ENCODE measurements at regions not wholly inside any gene's neighbourhood (a gene's known extent, or its start where the extent isn't known, plus 50 kb on each side); places are given as distances from the start of the nearest gene placed in this dataset.

DNA sequence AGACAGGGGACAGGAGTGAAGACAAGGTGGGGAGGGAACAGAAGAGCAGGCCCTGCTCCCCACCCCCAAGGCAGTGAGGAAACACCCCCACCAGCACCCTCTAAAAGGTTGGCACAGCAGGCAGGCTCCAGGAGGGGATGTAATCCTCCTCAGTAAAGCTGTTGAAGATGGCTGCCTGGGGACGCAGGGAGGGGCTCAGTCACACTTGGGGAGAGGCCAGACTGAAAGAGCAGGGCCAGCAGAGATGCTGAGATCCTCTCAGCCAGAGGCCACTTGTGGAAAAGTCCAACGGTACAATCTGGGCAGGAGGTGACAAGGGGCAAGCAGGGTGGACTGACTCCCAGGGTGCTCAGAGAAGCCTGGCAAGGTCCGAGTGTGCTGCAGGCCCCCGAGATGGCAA is 154.8 kb upstream of the ID2 start:
- Histone ChIP-seq H3K27ac (ENCODE audit: low read depth, low read length, severe bottlenecking) (no peak overlapping the region), H3K36me3 (ENCODE audit: control insufficient read depth, insufficient read depth, low read length) (no peaks in the 10 kb centered on the region), H3K4me1 (ENCODE audit: control insufficient read depth, insufficient read depth, low read length, poor library complexity, severe bottlenecking) (peaks cover 10% of the 10 kb centered on the region), H3K4me3 (ENCODE audit: extremely low read depth, insufficient read depth, low read length, poor library complexity, severe bottlenecking) (no peak overlapping the region), H3K9me3 (ENCODE audit: control insufficient read depth, low read length) (peaks cover 8% of the 10 kb centered on the region)
- WGBS, 2 experiments (ENCODE audit: insufficient coverage in 2 of 2) = 91 to 94% methylated on average over 4 of the region's 4 CpGs

DNA sequence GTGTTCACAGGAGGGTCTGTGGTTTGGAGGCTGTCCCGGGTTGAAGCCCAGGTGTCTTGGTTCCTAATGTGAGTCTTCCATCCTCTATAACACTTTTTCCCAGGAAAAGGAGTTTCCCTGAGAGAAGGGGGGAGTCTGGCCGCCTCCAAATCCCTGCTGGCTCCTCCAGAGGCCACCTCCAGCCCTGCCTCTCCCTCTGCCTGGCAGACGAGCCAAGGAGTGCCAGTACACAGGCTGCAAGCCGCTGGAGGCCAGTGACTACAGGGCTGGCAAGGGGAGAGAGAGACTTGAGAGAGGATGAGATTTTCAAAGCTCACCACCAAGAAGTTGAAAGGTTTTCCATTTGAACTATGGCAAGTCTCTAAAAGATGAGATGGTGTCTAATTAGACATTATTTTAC is 154.2 kb upstream of the ID2 start:
- Histone ChIP-seq H3K9me3 (ENCODE audit: control insufficient read depth, low read length) (peaks cover 12% of the 10 kb centered on the region), H3K4me1 (ENCODE audit: control insufficient read depth, insufficient read depth, low read length, poor library complexity, severe bottlenecking) (peaks cover 10% of the 10 kb centered on the region), H3K4me3 (ENCODE audit: extremely low read depth, insufficient read depth, low read length, poor library complexity, severe bottlenecking) (no peak overlapping the region), H3K27ac (ENCODE audit: low read depth, low read length, severe bottlenecking) (no peak overlapping the region), H3K36me3 (ENCODE audit: control insufficient read depth, insufficient read depth, low read length) (no peaks in the 10 kb centered on the region)
- WGBS, 2 experiments (ENCODE audit: insufficient coverage in 2 of 2) = no CpG with 5 or more reads among the region's 4 CpGs

DNA sequence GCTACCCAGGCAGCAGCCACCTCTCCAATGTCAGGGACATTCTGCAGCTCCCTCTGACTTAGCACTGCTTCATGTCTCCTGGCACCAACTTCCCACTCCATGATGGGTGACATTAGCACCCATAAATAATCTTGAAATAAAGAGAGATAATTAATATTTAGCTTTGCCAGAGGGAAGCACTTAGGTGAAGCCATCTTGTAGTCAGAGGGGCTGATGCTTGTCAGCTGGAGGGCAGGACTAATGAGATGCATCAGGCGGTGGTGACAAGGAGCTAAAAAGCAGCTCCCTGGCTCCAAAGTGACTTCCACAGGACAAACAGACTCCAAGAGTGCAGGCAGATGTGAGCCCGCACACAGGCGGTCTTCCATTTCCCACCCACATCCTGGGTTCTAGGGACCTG is 153.0 kb upstream of the ID2 start:
- Histone ChIP-seq H3K36me3 (ENCODE audit: control insufficient read depth, insufficient read depth, low read length) (no peaks in the 10 kb centered on the region), H3K9me3 (ENCODE audit: control insufficient read depth, low read length) (peaks cover 12% of the 10 kb centered on the region), H3K27ac (ENCODE audit: low read depth, low read length, severe bottlenecking) (no peak overlapping the region), H3K4me3 (ENCODE audit: extremely low read depth, insufficient read depth, low read length, poor library complexity, severe bottlenecking) (no peak overlapping the region), H3K4me1 (ENCODE audit: control insufficient read depth, insufficient read depth, low read length, poor library complexity, severe bottlenecking) (peaks cover 10% of the 10 kb centered on the region)
- WGBS, 2 experiments (ENCODE audit: insufficient coverage in 2 of 2) = 84 to 96% methylated on average over 2 to 3 of the region's 3 CpGs

DNA sequence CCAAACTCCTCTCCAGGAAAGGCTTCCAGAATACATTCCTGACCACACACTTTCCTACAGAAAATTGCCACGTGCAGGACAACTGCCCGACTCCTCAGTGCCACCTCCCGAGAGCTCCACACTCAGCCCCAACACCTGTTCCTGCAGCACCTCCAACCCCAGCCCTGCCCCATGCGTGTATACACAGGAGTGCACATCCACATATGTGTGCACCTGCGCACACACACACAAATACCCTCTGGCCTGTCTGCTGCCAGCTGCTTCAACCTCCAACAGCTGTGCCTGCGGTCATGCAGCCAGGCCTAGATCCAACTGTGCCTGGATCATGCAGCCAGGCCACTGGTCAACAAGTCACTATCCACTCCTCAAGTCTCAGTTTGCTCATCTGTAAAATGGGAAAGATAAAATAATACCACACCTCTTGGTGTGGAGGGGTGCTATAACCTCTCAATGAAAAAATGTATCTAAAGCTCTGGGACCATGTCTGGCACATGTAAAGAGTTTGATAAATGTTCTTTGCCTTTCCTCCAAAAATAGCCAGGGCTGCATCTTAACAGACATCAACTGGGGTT is 152.1 kb upstream of the ID2 start:
- Histone ChIP-seq H3K4me1 (ENCODE audit: control insufficient read depth, insufficient read depth, low read length, poor library complexity, severe bottlenecking) (peaks cover 11% of the 10 kb centered on the region), H3K9me3 (ENCODE audit: control insufficient read depth, low read length) (peaks cover 12% of the 10 kb centered on the region), H3K4me3 (ENCODE audit: extremely low read depth, insufficient read depth, low read length, poor library complexity, severe bottlenecking) (no peak overlapping the region), H3K27ac (ENCODE audit: low read depth, low read length, severe bottlenecking) (no peak overlapping the region), H3K36me3 (ENCODE audit: control insufficient read depth, insufficient read depth, low read length) (no peaks in the 10 kb centered on the region)
- 92 to 94% methylated on average over 5 of the region's 6 CpGs for WGBS, 2 experiments (ENCODE audit: insufficient coverage in 2 of 2)

DNA sequence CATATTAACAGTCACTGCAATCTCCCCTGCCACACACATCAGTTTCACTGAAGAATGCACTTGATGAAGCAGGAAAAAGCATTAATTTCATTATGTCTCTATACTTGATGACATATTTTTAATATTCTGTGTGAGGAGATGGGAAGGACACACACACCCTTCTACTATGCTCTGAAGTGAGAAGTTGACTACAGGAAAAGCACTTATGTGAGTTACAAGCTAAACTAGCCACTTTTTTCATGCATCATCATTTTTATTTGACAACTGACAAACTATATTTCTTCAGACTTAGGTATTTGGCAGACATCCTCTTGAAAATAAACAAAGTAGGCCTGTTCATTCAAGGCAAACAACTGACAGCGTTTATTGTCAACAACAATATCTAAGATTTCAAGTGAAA is 150.4 kb upstream of the ID2 start:
- Histone ChIP-seq H3K4me3 (ENCODE audit: extremely low read depth, insufficient read depth, low read length, poor library complexity, severe bottlenecking) (no peak overlapping the region), H3K4me1 (ENCODE audit: control insufficient read depth, insufficient read depth, low read length, poor library complexity, severe bottlenecking) (peaks cover 18% of the 10 kb centered on the region), H3K9me3 (ENCODE audit: control insufficient read depth, low read length) (peaks cover 12% of the 10 kb centered on the region), H3K27ac (ENCODE audit: low read depth, low read length, severe bottlenecking) (no peak overlapping the region), H3K36me3 (ENCODE audit: control insufficient read depth, insufficient read depth, low read length) (no peaks in the 10 kb centered on the region)
- no CpG with 5 or more reads among the region's 1 CpG for WGBS, 2 experiments (ENCODE audit: insufficient coverage in 2 of 2)

DNA sequence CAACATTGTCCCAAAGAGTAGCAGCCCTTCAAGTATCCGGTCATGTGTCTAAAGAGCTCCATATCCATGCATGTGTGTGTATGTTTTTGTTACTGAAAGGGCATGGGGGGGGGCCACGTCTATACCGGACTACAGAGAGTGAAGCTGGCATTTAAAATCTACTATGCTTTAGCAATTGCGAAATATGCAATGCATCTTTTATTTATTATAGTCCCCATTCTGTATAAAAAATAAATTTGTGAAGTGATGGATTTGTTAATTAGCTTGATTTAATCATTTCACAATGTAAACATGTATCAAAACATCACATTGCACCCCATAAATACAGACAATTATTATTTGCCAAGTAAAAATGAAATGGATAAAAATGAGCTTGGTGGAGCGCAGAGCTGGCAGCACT is 149.4 kb upstream of the ID2 start:
- 93% methylated on average over 3 of the region's 5 CpGs; no CpG with 5 or more reads in 1 of the 2 experiments for WGBS, 2 experiments (ENCODE audit: insufficient coverage in 2 of 2)
- H3K27ac ChIP-seq (ENCODE audit: low read depth, low read length, severe bottlenecking) = no peak overlapping the region
- H3K36me3 ChIP-seq (ENCODE audit: control insufficient read depth, insufficient read depth, low read length) = no peaks in the 10 kb centered on the region
- H3K4me1 ChIP-seq (ENCODE audit: control insufficient read depth, insufficient read depth, low read length, poor library complexity, severe bottlenecking) = peaks cover 24% of the 10 kb centered on the region
- peaks cover 12% of the 10 kb centered on the region for H3K9me3 ChIP-seq (ENCODE audit: control insufficient read depth, low read length)
- H3K4me3 ChIP-seq (ENCODE audit: extremely low read depth, insufficient read depth, low read length, poor library complexity, severe bottlenecking) = no peak overlapping the region

DNA sequence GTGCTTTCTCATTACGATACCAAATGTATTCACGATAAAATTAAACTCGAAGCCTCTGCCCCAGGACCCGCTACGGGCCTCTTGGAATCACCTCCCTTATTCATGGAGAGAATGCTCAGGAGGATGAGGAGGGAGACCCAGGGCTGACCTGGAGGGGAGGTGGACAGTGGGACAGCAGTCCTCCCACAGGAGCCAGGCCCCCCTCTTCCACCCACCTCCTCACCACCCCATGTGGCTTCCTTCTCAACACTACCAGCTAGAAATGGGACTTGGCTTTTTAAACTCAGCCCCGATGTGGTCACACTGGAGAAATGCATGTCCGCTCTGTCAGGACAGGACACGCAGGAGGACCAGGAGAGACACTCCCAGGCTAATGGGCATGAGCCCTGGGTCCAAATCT is 147.9 kb upstream of the ID2 start:
- Histone ChIP-seq H3K4me1 (ENCODE audit: control insufficient read depth, insufficient read depth, low read length, poor library complexity, severe bottlenecking) (peaks cover 24% of the 10 kb centered on the region), H3K4me3 (ENCODE audit: extremely low read depth, insufficient read depth, low read length, poor library complexity, severe bottlenecking) (no peak overlapping the region), H3K36me3 (ENCODE audit: control insufficient read depth, insufficient read depth, low read length) (no peaks in the 10 kb centered on the region), H3K27ac (ENCODE audit: low read depth, low read length, severe bottlenecking) (no peak overlapping the region), H3K9me3 (ENCODE audit: control insufficient read depth, low read length) (peaks cover 12% of the 10 kb centered on the region)
- WGBS, 2 experiments (ENCODE audit: insufficient coverage in 2 of 2) = 95 to 100% methylated on average over 3 to 6 of the region's 8 CpGs

DNA sequence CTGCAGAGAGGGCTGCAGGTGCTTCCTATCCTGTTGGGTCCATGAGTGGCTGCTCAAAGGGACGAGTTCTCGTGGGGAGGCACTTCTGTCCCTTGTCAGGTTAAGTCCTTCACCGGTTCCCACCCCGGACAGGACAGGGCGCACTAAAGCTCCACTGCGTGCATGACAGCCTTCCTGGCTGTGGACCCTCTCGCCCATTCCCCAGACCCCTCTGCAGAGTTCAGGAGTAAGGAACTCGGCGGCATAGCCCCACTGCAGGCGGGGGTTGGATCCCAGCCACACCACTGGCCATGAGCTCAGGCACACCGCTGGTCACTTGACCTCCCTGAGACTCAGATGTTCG is 147.5 kb upstream of the ID2 start:
- 88 to 93% methylated on average over 9 to 12 of the region's 12 CpGs for WGBS, 2 experiments (ENCODE audit: insufficient coverage in 2 of 2)

DNA sequence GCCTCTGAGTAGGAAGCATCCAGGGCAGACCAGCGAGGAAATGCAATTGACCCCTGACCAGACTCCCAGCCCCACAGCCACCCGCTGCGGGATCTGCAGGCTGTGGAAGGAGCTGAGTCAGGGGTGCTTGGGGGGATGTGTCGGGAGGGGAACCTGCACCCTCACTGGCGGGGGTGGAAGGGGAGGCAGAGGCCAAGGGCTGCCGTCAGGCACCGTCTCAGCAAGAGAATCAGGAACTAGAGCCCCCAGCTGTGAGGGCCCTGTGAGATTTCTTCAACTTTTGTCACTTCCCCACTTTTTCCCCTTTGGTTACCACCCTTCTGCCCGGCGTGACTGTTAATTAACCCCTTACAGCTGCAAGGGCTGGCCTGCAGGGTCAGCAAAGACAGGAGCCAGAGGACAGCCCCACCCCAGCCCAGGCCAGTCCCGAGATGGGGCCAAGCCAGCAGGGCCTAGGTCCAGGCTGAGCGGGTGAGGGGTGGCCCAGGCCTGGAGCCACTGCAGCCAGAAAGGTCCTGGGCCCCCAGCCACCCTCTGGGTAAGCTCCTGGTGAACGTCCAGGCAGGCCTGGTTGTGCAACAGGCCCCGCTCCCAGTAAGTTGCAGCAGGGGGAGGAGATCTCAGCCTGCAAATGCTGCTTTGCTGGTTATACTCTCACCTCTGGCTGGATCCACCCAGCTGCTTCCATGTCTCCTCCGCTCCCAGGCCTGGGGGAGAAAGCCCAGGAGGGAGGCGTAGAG is 147.0 kb upstream of the ID2 start:
- no peak overlapping the region for H3K4me3 ChIP-seq (ENCODE audit: extremely low read depth, insufficient read depth, low read length, poor library complexity, severe bottlenecking)
- WGBS, 2 experiments (ENCODE audit: insufficient coverage in 2 of 2) = 70 to 75% methylated on average over 8 to 10 of the region's 15 CpGs
- peaks cover 12% of the 10 kb centered on the region for H3K9me3 ChIP-seq (ENCODE audit: control insufficient read depth, low read length)
- H3K4me1 ChIP-seq (ENCODE audit: control insufficient read depth, insufficient read depth, low read length, poor library complexity, severe bottlenecking) = peaks cover 27% of the 10 kb centered on the region
- H3K27ac ChIP-seq (ENCODE audit: low read depth, low read length, severe bottlenecking) = peak overlapping the region; percentile 75
- H3K36me3 ChIP-seq (ENCODE audit: control insufficient read depth, insufficient read depth, low read length) = no peaks in the 10 kb centered on the region

More for the DNA sequence above, 147.5 kb upstream of the ID2 start:
- no peak overlapping the region for H3K4me3 ChIP-seq (ENCODE audit: extremely low read depth, insufficient read depth, low read length, poor library complexity, severe bottlenecking)
- H3K36me3 ChIP-seq (ENCODE audit: control insufficient read depth, insufficient read depth, low read length) = no peaks in the 10 kb centered on the region
- peaks cover 24% of the 10 kb centered on the region for H3K4me1 ChIP-seq (ENCODE audit: control insufficient read depth, insufficient read depth, low read length, poor library complexity, severe bottlenecking)
- peak overlapping the region; percentile 75 for H3K27ac ChIP-seq (ENCODE audit: low read depth, low read length, severe bottlenecking)
- H3K9me3 ChIP-seq (ENCODE audit: control insufficient read depth, low read length) = peaks cover 12% of the 10 kb centered on the region

DNA sequence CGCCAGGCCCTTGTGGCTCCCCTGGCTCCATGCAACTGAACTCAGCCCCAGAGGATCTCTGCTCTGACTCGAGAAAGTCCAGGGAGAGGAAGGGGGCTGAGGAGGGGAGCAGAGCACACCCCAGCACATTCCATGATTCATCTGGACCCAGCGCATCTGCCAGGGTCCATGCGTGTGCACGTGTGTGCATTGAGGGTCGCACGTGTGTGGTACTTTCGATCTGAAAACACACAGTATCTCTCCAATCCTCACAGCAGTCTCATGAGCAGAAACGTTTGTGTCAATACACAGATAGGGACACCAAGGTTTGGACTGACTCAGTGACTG is 146.4 kb upstream of the ID2 start:
- H3K27ac ChIP-seq (ENCODE audit: low read depth, low read length, severe bottlenecking) = peak overlapping the region; percentile 75
- H3K9me3 ChIP-seq (ENCODE audit: control insufficient read depth, low read length) = peaks cover 12% of the 10 kb centered on the region
- 81% methylated on average over 7 to 8 of the region's 9 CpGs for WGBS, 2 experiments (ENCODE audit: insufficient coverage in 2 of 2)
- no peaks in the 10 kb centered on the region for H3K36me3 ChIP-seq (ENCODE audit: control insufficient read depth, insufficient read depth, low read length)
- no peak overlapping the region for H3K4me3 ChIP-seq (ENCODE audit: extremely low read depth, insufficient read depth, low read length, poor library complexity, severe bottlenecking)
- peaks cover 32% of the 10 kb centered on the region for H3K4me1 ChIP-seq (ENCODE audit: control insufficient read depth, insufficient read depth, low read length, poor library complexity, severe bottlenecking)

All from mesodermal cell (in vitro differentiated cells).